Right cardiac atrium (tissue), 5 donors: ENCODE measurements at regions not wholly inside any gene's neighbourhood (a gene's known extent, or its start where the extent isn't known, plus 50 kb on each side); places are given as distances from the start of the nearest gene placed in this dataset.

Experiments used
- ATAC-seq, 2 donors: fragments of 200-7000 bp; cut with Tn5 transposase; one replicate each; pipeline versions ENCODE4 v1.8.0 to v1.9.1; 2020; ENCODE audit warnings: moderate library complexity in 2 of 2, mild to moderate bottlenecking in 1 of 2
- DNase-seq, 3 donors: peaks; one replicate each; pipeline ENCODE4 v3.0.0-alpha.2; 2020
- H3K27ac ChIP-seq: one replicate; pipeline ENCODE4 v1.5.1; 2013; ENCODE audit warnings: mild to moderate bottlenecking, low read length, control low read depth, moderate library complexity
- H3K27me3 ChIP-seq: one replicate; pipeline ENCODE4 v1.6.1; 2013; ENCODE audit not compliant: control insufficient read depth, insufficient read depth
- H3K4me1 ChIP-seq: one replicate; pipeline ENCODE4 v1.6.1; 2013; ENCODE audit warnings: low read length; ENCODE audit not compliant: control insufficient read depth, insufficient read depth
- H3K4me3 ChIP-seq: one replicate; pipeline ENCODE4 v1.5.1; 2013; ENCODE audit warnings: low read length, control low read depth
- H3K9me3 ChIP-seq: one replicate; pipeline ENCODE4 v1.6.1; 2013; ENCODE audit warnings: low read length; ENCODE audit not compliant: control insufficient read depth
- WGBS: extraction: QIAGEN DNeasy Blood & Tissue Kit; methylation state at CpG from one replicate; pipeline ENCODE4 v1.1.7; 2013; 5-methylcytosine and 5-hydroxymethylcytosine counted together
- intact Hi-C, 4 donors: fragments of 100-400 bp; cut with DNase I; formaldehyde crosslinking; loops; one replicate each; pipeline versions ENCODE4 v1.11.0 to v1.14.0; 2022 to 2023
- donor health status: healthy with polysubstance abuse.
- donor health status: DM: no; HTN: yes; CAD: no.
- donor health status: DM: no; HTN: no; CAD: no.
- donor health status: DM: no; HTN: yes; CAD: no; lungs with severe emphysema.
- donor health status: DM: yes; HTN: yes; CAD: no.

DNA sequence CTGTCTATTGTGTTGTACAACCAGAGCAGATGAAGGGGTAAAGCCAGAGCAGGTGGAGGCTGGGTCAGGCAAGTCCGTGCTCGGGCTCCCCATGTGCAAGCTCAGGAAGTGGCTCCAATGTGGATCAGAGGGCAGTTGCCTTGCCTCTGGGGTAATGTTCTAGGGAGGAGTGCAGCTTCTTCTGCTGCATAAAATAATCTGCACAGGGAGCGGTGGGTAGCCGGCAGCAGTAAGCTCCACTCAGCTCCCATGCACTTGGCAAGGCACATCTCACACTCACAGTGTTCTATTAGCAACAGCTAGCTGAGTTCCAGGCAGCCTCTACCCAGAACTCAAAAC, 565.3 kb upstream of the SLITRK1 start:
- WGBS, result 86% methylated on average over 4 of the region's 4 CpGs
- Histone ChIP-seq H3K9me3 (no peaks in the 10 kb centered on the region), H3K27me3 (no peaks in the 10 kb centered on the region), H3K4me3 (no peak overlapping the region), H3K27ac (no peak overlapping the region), H3K4me1 (no peaks in the 10 kb centered on the region)
- ATAC-seq, result no peak
- intact Hi-C loops, result no loop called here
- DNase-seq, result no peak

- Histone ChIP-seq H3K4me3 (no peak overlapping the region), H3K4me1 (no peaks in the 10 kb centered on the region), H3K9me3 (no peaks in the 10 kb centered on the region), H3K27ac (no peak overlapping the region), H3K27me3 (no peaks in the 10 kb centered on the region)
- intact Hi-C loops, result no loop called here
- whole genome bisulfite sequencing, result 83% methylated on average over 9 of the region's 9 CpGs
- DNase-seq (no peak), ATAC-seq (no peak)
Observed at GRCh38 chr13:84446972-84447639, 564.8 kb upstream of the SLITRK1 start.

DNA sequence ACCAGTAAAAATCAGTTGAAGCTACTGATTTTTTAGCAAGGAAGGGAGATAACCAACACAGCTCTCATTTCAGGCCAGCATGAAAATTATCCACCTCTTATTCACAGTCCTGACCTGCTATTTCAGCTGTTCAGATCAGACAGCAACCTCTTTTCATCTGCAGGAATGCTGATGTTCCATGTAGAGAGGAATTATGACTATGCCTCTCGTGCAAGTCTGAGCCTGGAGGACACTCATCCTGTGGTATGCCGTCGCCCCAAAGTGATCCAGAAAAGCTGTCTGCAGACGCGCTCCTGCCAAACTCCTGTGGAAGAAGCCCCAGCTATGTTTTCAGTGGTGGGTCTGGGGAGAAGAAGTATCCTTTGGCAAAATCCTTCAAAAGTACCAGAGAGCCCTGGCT, 563.5 kb upstream of the SLITRK1 start:
- H3K4me3 ChIP-seq, result no peak overlapping the region
- no peak for DNase-seq
- WGBS, result 81% methylated on average over 5 of the region's 5 CpGs
- no peak overlapping the region for H3K27ac ChIP-seq
- no peaks in the 10 kb centered on the region for H3K4me1 ChIP-seq
- intact Hi-C loops, result no loop called here
- no peaks in the 10 kb centered on the region for H3K27me3 ChIP-seq
- no peaks in the 10 kb centered on the region for H3K9me3 ChIP-seq
- no peak for ATAC-seq

- no peak for ATAC-seq
- no peak for DNase-seq
- H3K9me3 ChIP-seq, result no peaks in the 10 kb centered on the region
- intact Hi-C loops, result no loop called here
- no peak overlapping the region for H3K4me3 ChIP-seq
- no peaks in the 10 kb centered on the region for H3K4me1 ChIP-seq
- no peaks in the 10 kb centered on the region for H3K27me3 ChIP-seq
- no peak overlapping the region for H3K27ac ChIP-seq
Observed at GRCh38 chr13:84443463-84443862, 561.2 kb upstream of the SLITRK1 start.

- ATAC-seq (no peak), DNase-seq (no peak)
- intact Hi-C loops, result no loop called here
- Histone ChIP-seq H3K27ac (no peak overlapping the region), H3K27me3 (no peaks in the 10 kb centered on the region), H3K4me3 (no peak overlapping the region), H3K9me3 (no peaks in the 10 kb centered on the region), H3K4me1 (no peaks in the 10 kb centered on the region)
- 95% methylated on average over 1 of the region's 1 CpG for WGBS
Observed at GRCh38 chr13:84439108-84439507, 556.8 kb upstream of the SLITRK1 start.

DNA sequence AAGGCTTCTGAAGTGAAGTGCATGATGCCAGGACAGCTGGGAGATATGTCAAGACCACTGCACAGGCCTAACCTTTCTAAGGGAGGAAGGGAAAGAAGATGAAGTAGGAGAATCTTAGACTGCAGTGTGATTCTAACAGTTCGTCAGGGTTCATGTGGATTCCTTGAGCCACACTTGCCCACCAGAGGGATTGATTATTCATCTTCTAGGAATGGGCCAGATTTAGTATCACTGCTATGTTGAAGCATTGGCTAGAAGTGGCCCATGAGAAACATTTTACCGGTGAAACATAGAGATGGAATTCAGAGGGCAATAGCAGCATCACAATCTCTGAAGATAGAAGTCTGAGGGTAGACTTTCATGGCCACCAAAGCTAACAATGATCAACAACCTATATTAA, 550.8 kb upstream of the SLITRK1 start:
- H3K27me3 ChIP-seq, result no peaks in the 10 kb centered on the region
- no peaks in the 10 kb centered on the region for H3K4me1 ChIP-seq
- ATAC-seq, result no peak
- 84% methylated on average over 2 of the region's 2 CpGs for WGBS
- no peaks in the 10 kb centered on the region for H3K9me3 ChIP-seq
- intact Hi-C loops, result no loop called here
- no peak for DNase-seq
- H3K4me3 ChIP-seq, result no peak overlapping the region
- no peak overlapping the region for H3K27ac ChIP-seq

DNA sequence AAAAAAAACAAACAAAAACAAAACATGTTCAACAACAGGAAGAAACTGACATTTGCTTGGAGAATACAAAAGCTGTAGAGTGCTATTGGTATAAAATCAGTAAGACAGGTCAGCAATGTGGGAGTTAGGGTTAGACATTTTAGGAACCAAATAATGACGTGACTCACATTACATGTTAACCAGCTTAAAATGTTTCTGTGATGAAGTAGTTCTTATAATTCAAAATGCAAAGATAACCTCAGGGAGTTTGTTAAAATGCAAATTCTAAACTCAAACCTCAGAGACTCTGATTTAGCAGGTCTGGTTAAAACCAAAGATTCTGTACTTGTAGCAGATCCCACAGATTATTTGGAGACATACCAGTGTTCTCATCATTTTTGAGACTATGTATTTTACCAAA, 549.4 kb upstream of the SLITRK1 start:
- intact Hi-C loops, result no loop called here
- Histone ChIP-seq H3K27ac (no peak overlapping the region), H3K9me3 (no peaks in the 10 kb centered on the region), H3K27me3 (no peaks in the 10 kb centered on the region), H3K4me3 (no peak overlapping the region), H3K4me1 (no peaks in the 10 kb centered on the region)
- 40% methylated on average over 1 of the region's 1 CpG for WGBS
- no peak for DNase-seq
- no peak for ATAC-seq

DNA sequence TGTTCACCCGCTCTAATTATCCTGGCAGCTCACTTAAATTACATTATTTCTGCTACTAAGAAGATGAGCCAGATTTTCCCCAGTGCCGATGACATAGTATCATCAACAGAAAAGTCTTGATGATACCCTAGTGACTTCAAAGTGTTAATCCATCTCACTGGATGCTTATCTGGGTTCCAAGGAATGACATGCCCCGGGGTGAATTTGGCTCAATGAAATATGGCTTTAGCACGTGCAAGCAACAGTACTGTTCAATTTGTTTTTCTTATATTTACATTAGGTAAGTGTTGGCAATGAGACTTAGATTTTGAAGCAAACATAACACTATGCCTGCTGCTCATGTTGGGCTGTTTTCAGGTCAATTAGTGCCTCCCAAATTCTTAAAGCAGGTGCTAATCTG, 548.2 kb upstream of the SLITRK1 start:
- WGBS, result 31% methylated on average over 4 of the region's 4 CpGs
- ATAC-seq (no peak), DNase-seq (no peak)
- intact Hi-C loops, result no loop called here
- Histone ChIP-seq H3K9me3 (no peaks in the 10 kb centered on the region), H3K27me3 (no peaks in the 10 kb centered on the region), H3K4me3 (no peak overlapping the region), H3K27ac (no peak overlapping the region), H3K4me1 (no peaks in the 10 kb centered on the region)

- ATAC-seq, result no peak
- Histone ChIP-seq H3K4me1 (no peaks in the 10 kb centered on the region), H3K27me3 (no peaks in the 10 kb centered on the region), H3K4me3 (no peak overlapping the region), H3K9me3 (no peaks in the 10 kb centered on the region), H3K27ac (no peak overlapping the region)
- intact Hi-C loops, result no loop called here
- WGBS, result 38% methylated on average over 2 of the region's 2 CpGs
- DNase-seq, result no peak
Observed at GRCh38 chr13:84430015-84430414, 547.7 kb upstream of the SLITRK1 start.

DNA sequence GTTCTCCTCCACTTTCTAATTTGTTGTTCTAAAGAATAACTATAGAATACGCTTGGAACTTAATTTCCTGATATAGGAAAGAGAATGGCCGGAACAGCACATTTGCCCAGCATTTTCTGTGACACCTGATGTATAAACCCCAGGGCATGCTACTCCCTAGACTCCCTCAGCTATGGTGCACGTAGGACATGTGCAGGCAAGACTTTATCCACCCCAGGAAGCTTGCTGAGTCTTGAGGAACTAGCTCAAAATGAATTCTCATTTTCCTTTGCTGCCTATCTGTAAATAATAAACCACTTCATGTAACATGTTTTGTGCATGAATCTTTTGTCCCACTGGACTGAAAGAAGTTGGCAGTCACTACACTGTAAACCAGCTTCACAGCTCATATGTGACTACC, 535.8 kb upstream of the SLITRK1 start:
- no peak for DNase-seq
- WGBS, result 59% methylated on average over 3 of the region's 3 CpGs
- no peak for ATAC-seq
- Histone ChIP-seq H3K9me3 (no peaks in the 10 kb centered on the region), H3K4me1 (no peaks in the 10 kb centered on the region), H3K4me3 (no peak overlapping the region), H3K27ac (no peak overlapping the region), H3K27me3 (no peaks in the 10 kb centered on the region)
- intact Hi-C loops, result no loop called here

- 63% methylated on average over 1 of the region's 1 CpG for WGBS
- Histone ChIP-seq H3K9me3 (no peaks in the 10 kb centered on the region), H3K27ac (no peak overlapping the region), H3K4me1 (no peaks in the 10 kb centered on the region), H3K4me3 (no peak overlapping the region), H3K27me3 (no peaks in the 10 kb centered on the region)
- DNase-seq (no peak), ATAC-seq (no peak)
- intact Hi-C loops, result no loop called here
Observed at GRCh38 chr13:84417416-84417815, 535.1 kb upstream of the SLITRK1 start.

DNA sequence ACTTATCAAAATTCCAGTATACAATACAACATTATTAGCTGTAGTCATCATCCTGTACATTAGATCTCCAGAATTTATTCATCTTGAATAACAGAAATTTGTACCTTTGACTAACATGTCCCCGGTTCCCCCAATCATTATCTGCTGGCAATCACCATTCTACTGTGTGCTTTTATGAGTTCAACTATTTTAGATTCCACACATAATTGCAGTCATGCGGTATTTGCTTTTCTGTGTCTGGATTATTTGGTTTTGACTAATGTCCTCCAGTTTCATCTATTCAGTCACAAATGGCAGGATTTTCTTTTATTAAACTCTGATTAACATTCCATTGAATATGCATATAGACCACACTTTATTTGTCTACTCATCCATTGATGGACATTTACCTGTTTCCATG, 530.7 kb upstream of the SLITRK1 start:
- intact Hi-C loops, result no loop called here
- no peaks in the 10 kb centered on the region for H3K4me1 ChIP-seq
- ATAC-seq, result no peak
- H3K27me3 ChIP-seq, result no peaks in the 10 kb centered on the region
- H3K9me3 ChIP-seq, result no peaks in the 10 kb centered on the region
- no peak overlapping the region for H3K27ac ChIP-seq
- DNase-seq, result no peak
- WGBS, result 78% methylated on average over 2 of the region's 2 CpGs
- H3K4me3 ChIP-seq, result no peak overlapping the region
